Prostate gland (tissue), 2 donors: ENCODE measurements at regions not wholly inside any gene's neighbourhood (a gene's known extent, or its start where the extent isn't known, plus 50 kb on each side); places are given as distances from the start of the nearest gene placed in this dataset.

Experiments
- DNase-seq: peaks from one replicate; pipeline ENCODE4 v3.0.0-alpha.2; 2019; ENCODE audit warnings: low spot score
- H3K27ac ChIP-seq, 2 donors: fragments of 200-600 bp; sonication (generic); 2 replicates each; pipeline ENCODE4 v1.5.1; 2017 to 2019
- H3K27me3 ChIP-seq: fragments of 200-600 bp; sonication (generic); replicated peaks from 2 replicates; pipeline ENCODE4 v1.5.1; 2019; ENCODE audit not compliant: insufficient read depth
- H3K36me3 ChIP-seq, 2 donors: fragments of 200-600 bp; sonication (generic); 1 replicate in 1 of 2; 2 replicates in 1 of 2; pipeline versions ENCODE4 v1.5.1 to v1.8.1; 2017 to 2019
- H3K4me1 ChIP-seq: fragments of 200-600 bp; sonication (generic); replicated peaks from 2 replicates; pipeline ENCODE4 v1.5.1; 2019
- H3K4me3 ChIP-seq, 2 donors: fragments of 200-600 bp; sonication (generic); 2 replicates each; pipeline ENCODE4 v1.5.1; 2017 to 2019
- H3K9me3 ChIP-seq: fragments of 200-600 bp; sonication (generic); 2 replicates; pipeline ENCODE4 v1.5.1; 2017
- CTCF ChIP-seq, 4 experiments: fragments of 200-600 bp in 2 of 4; fragments of 450-650 bp in 2 of 4; sonication (generic) in 2 of 4; IDR thresholded peaks; 1 replicate in 3 of 4; 2 replicates in 1 of 4; pipeline ENCODE4 v1.5.1; 2016 to 2019; ENCODE audit warnings: antibody characterized with exemption in 4 of 4, mild to moderate bottlenecking in 2 of 4, moderate library complexity in 2 of 4
- POLR2A ChIP-seq: fragments of 450-650 bp; IDR thresholded peaks from one replicate; pipeline ENCODE4 v1.6.1; 2016; ENCODE audit warnings: antibody characterized with exemption, mild to moderate bottlenecking
- POLR2AphosphoS5 ChIP-seq: sonication (generic); formaldehyde crosslinking; IDR thresholded peaks from one replicate; pipeline ENCODE4 v1.6.1; 2017; ENCODE audit warnings: antibody characterized with exemption
- WGBS: methylation state at CpG from one replicate; pipeline ENCODE4 v1.1.5; 2018; 5-methylcytosine and 5-hydroxymethylcytosine counted together
- intact Hi-C: fragments of 100-400 bp; cut with DNase I; formaldehyde crosslinking; loops from one replicate; pipeline ENCODE4 v1.14.2; 2022

- 64% methylated on average over 1 of the region's 1 CpG for WGBS
- H3K4me1 ChIP-seq = no peaks in the 10 kb centered on the region
- H3K9me3 ChIP-seq = no peaks in the 10 kb centered on the region
- no peak for DNase-seq
- intact Hi-C loops = no loop called here
- H3K27ac ChIP-seq = no peak overlapping the region
- TF ChIP-seq CTCF (IDR thresholded peaks at IDR 0.05) (no peak), POLR2A (no peak)
- no peak overlapping the region for H3K4me3 ChIP-seq
- H3K36me3 ChIP-seq = no peaks in the 10 kb centered on the region
- no peaks in the 10 kb centered on the region for H3K27me3 ChIP-seq
Observed at GRCh38 chr5:40258222-40258621, 421.5 kb upstream of the PTGER4 start.

GRCh38 chr5:40240671-40241070 is 439.0 kb upstream of the PTGER4 start:
- DNase-seq = no peak
- no peaks in the 10 kb centered on the region for H3K36me3 ChIP-seq
- H3K4me3 ChIP-seq = no peak overlapping the region
- H3K27me3 ChIP-seq = no peaks in the 10 kb centered on the region
- H3K9me3 ChIP-seq = no peaks in the 10 kb centered on the region
- no peak for TF ChIP-seq POLR2A
- TF ChIP-seq CTCF (IDR thresholded peaks at IDR 0.05) = no peak
- no peak for TF ChIP-seq POLR2AphosphoS5
- intact Hi-C loops = no loop called here
- no peak overlapping the region for H3K27ac ChIP-seq
- H3K4me1 ChIP-seq = no peaks in the 10 kb centered on the region

GRCh38 chr5:40240111-40240510 is 439.6 kb upstream of the PTGER4 start:
- TF ChIP-seq POLR2A = no peak
- no peak for TF ChIP-seq CTCF (IDR thresholded peaks at IDR 0.05)
- no peak for TF ChIP-seq POLR2AphosphoS5

GRCh38 chr5:40238066-40238745 is 441.5 kb upstream of the PTGER4 start:
- Histone ChIP-seq H3K4me1 (no peaks in the 10 kb centered on the region), H3K36me3 (no peaks in the 10 kb centered on the region), H3K27me3 (no peaks in the 10 kb centered on the region), H3K27ac (no peak overlapping the region), H3K9me3 (no peaks in the 10 kb centered on the region), H3K4me3 (no peak overlapping the region)
- TF ChIP-seq POLR2AphosphoS5 (no peak), CTCF (IDR thresholded peaks at IDR 0.05) (no peak), POLR2A (no peak)
- no peak for DNase-seq
- 77% methylated on average over 5 of the region's 5 CpGs for WGBS
- intact Hi-C loops = no loop called here

More at GRCh38 chr5:40240111-40240510, 439.6 kb upstream of the PTGER4 start:
- Histone ChIP-seq H3K36me3 (no peaks in the 10 kb centered on the region), H3K27ac (no peak overlapping the region), H3K9me3 (no peaks in the 10 kb centered on the region), H3K4me3 (no peak overlapping the region), H3K27me3 (no peaks in the 10 kb centered on the region), H3K4me1 (no peaks in the 10 kb centered on the region)
- WGBS = 69% methylated on average over 1 of the region's 1 CpG
- intact Hi-C loops = no loop called here
- DNase-seq = no peak
